Kidney (tissue), 13 donors: ENCODE measurements at regions not wholly inside any gene's neighbourhood (a gene's known extent, or its start where the extent isn't known, plus 50 kb on each side); places are given as distances from the start of the nearest gene placed in this dataset.
"Not testable (repeated sequence)": the region's sequence is repeated elsewhere in the genome, so short reads cannot be mapped to it uniquely, and the experiment has no call there.

ENCODE experiments used
- DNase-seq, 5 donors: peaks; one replicate each; pipeline ENCODE4 v3.0.0-alpha.2; 2013 to 2020
- FAIRE-seq: peaks from 2 replicates; lab custom pipeline; 2012; peaks lifted over from hg19 to GRCh38; lab: Jason Lieb, UNC
- H3K27ac ChIP-seq, 2 donors: one replicate each; pipeline ENCODE4 v1.7.0; 2013; ENCODE audit warnings: low read depth in 2 of 2, low read length in 2 of 2, inconsistent platforms in 1 of 2
- H3K27me3 ChIP-seq: one replicate; pipeline ENCODE4 v1.7.1; 2013; ENCODE audit warnings: low read length, inconsistent platforms; ENCODE audit not compliant: control insufficient read depth, insufficient read depth
- H3K36me3 ChIP-seq, 3 donors: one replicate each; pipeline versions ENCODE4 v1.7.0 to v1.7.1; 2013; ENCODE audit warnings: low read length in 3 of 3, control low read depth in 1 of 3, inconsistent platforms in 1 of 3; ENCODE audit not compliant: insufficient read depth in 3 of 3, control insufficient read depth in 2 of 3
- H3K4me1 ChIP-seq, 3 donors: one replicate each; pipeline versions ENCODE4 v1.7.0 to v1.7.1; 2013; ENCODE audit warnings: low read length in 3 of 3, inconsistent platforms in 1 of 3, low read depth in 1 of 3; ENCODE audit not compliant: control insufficient read depth in 2 of 3, insufficient read depth in 2 of 3
- H3K4me3 ChIP-seq, 3 donors: one replicate each; pipeline versions ENCODE4 v1.7.0 to v1.8.1; 2013; ENCODE audit warnings: low read length in 3 of 3, control low read depth in 1 of 3, inconsistent platforms in 1 of 3
- H3K9ac ChIP-seq, 3 donors: one replicate each; pipeline versions ENCODE4 v1.7.0 to v1.7.1; 2013; ENCODE audit warnings: low read length in 3 of 3, control low read depth in 1 of 3, inconsistent platforms in 1 of 3
- H3K9me3 ChIP-seq, 3 donors: one replicate each; pipeline versions ENCODE4 v1.7.0 to v1.7.1; 2013; ENCODE audit warnings: low read length in 3 of 3, control low read depth in 1 of 3, inconsistent platforms in 1 of 3; ENCODE audit not compliant: control insufficient read depth in 2 of 3, insufficient read depth in 1 of 3
- CTCF ChIP-seq: IDR thresholded peaks from 3 replicates; pipeline ENCODE4 v1.5.1; 2012; ENCODE audit warnings: mild to moderate bottlenecking, moderate library complexity, borderline replicate concordance; ENCODE audit not compliant: insufficient read depth; ENCODE audit errors: extremely low read depth
- intact Hi-C: fragments of 100-400 bp; cut with DNase I; formaldehyde crosslinking; loops from one replicate; pipeline ENCODE4 v1.11.1; 2022
- donor health status: control.
- donor health status: control.
- donor health status: control.
- donor health status: control.
- donor health status: control.
- donor health status: DM: yes; HTN: yes; CAD: no.
- donor health status: Normal renal cell carcinoma (clear cell type).

DNA sequence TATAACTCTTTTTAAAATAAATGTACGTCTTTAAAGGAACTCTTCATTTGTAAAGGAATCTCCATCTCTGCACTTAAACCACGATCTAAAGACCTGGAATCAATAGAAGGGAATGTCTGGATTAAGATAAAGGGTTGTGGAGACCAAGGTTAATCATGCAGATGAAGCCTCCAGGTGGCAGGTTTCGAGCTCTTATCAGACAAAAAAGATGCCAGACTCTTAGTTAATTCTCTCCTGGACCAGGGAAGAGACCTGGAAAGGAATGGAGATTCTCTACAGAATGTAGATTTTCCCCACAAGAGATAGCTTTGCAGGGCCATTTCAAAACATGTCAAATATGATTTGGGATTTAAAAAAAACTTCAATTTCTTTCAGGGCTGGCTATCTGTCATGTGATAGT, 71.5 kb upstream of the SSTR4 start:
- Histone ChIP-seq H3K4me1 (no peaks in the 10 kb centered on the region), H3K27me3 (no peaks in the 10 kb centered on the region), H3K36me3 (no peaks in the 10 kb centered on the region), H3K9me3 (no peaks in the 10 kb centered on the region), H3K9ac (no peak overlapping the region), H3K4me3 (no peak overlapping the region), H3K27ac (no peak overlapping the region)
- intact Hi-C loops = no loop called here
- FAIRE-seq = no peak
- TF ChIP-seq CTCF = no peak
- no peak for DNase-seq

DNA sequence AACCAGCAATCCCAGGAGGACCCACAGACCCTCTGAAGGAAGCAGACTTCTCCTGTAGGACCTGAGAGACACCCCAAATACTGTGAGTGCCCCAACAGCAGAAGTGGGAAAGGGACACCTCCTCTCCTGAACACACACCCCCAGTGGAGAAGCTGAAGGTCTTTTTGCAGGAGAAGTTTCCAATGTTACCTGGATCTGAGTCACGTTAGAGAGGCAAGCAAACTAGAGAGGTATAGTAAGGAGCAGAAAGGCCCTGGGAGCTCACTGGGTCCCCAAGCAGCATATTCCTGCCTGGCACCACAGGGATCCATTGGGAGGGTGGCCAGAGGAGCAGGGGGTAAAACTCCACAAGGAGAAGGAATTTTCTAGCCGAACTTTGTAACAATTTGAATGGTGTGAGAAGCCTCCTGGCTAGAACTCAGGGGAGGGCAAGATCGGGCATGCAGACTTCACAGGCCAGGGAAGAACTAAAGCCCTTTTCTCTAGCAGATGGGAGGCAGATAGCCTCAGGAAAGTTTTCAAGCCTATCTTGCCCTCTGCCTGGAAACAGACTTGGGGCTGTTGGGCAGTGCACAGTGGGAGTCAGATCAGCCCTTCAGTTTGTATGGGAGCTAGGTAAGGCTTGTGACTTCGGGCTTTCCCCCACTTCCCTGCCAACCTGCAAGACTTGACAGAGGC, 68.2 kb upstream of the SSTR4 start:
- Histone ChIP-seq H3K9me3 (no peaks in the 10 kb centered on the region), H3K9ac (no peak overlapping the region), H3K27me3 (no peaks in the 10 kb centered on the region), H3K4me1 (no peaks in the 10 kb centered on the region), H3K4me3 (no peak overlapping the region), H3K36me3 (no peaks in the 10 kb centered on the region), H3K27ac (no peak overlapping the region)
- intact Hi-C loops = no loop called here
- FAIRE-seq = no peak
- no peak for TF ChIP-seq CTCF
- DNase-seq = no peak

- H3K27ac ChIP-seq, H3K4me1 ChIP-seq, H3K36me3 ChIP-seq, H3K9ac ChIP-seq, H3K9me3 ChIP-seq, H3K27me3 ChIP-seq, H3K4me3 ChIP-seq, DNase-seq, intact Hi-C loops, FAIRE-seq: not testable (repeated sequence)
These were observed 67.4 kb upstream of the SSTR4 start for GRCh38 chr20:22967706-22968105.

GRCh38 chr20:22969031-22969430, 66.1 kb upstream of the SSTR4 start:
- H3K27ac ChIP-seq, FAIRE-seq, H3K9me3 ChIP-seq, H3K4me3 ChIP-seq, DNase-seq, H3K27me3 ChIP-seq, H3K9ac ChIP-seq, intact Hi-C loops, H3K4me1 ChIP-seq, H3K36me3 ChIP-seq: not testable (repeated sequence)

DNA sequence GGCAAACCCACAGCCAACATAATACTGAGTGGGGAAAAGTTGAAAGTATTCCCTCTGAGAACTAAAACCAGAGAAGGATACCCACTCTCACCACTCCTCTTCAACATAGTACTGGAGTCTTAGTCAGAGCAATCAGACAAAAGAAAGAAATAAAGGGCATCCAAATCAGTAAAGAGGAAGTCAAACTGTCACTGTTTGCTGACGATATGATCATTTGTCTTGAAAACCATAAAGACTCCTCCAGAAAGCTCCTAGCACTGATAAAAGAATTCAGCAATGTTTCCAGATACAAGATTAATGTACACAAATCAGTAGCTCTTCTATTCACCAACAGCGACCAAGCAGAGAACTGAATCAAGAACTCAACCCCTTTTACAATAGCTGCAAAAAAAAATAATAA, 64.0 kb upstream of the SSTR4 start:
- FAIRE-seq, intact Hi-C loops, H3K4me1 ChIP-seq: not testable (repeated sequence)

More for the DNA sequence above, 64.0 kb upstream of the SSTR4 start:
- not testable (repeated sequence) for H3K36me3 ChIP-seq, H3K9me3 ChIP-seq, H3K27ac ChIP-seq, DNase-seq, H3K27me3 ChIP-seq, H3K9ac ChIP-seq, H3K4me3 ChIP-seq
